ENCODE measurements at regions not wholly inside any gene's neighbourhood (a gene's known extent, or its start where the extent isn't known, plus 50 kb on each side); places are given as distances from the start of the nearest gene placed in this dataset.
"Not testable (repeated sequence)": the region's sequence is repeated elsewhere in the genome, so short reads cannot be mapped to it uniquely, and the experiment has no call there.

- H3K4me3 ChIP-seq (ENCODE audit: low read length, poor library complexity, severe bottlenecking) = no peak overlapping the region
- no peak for TF ChIP-seq EZH2phosphoT487 (IDR thresholded peaks at IDR 0.05; ENCODE audit: borderline replicate concordance)
- TF ChIP-seq CTCF (conservative IDR thresholded peaks at IDR 0.05; ENCODE audit: low read length) = no peak
- no peaks in the 10 kb centered on the region for H3K4me1 ChIP-seq (ENCODE audit: insufficient read depth, low read length, poor library complexity, severe bottlenecking)
- H3K9me3 ChIP-seq (ENCODE audit: insufficient read depth, low read depth, low read length) = no peaks in the 10 kb centered on the region
- H3F3A ChIP-seq (ENCODE audit: low read depth) = no peaks in the 10 kb centered on the region
- no peak overlapping the region for H3K4me2 ChIP-seq (ENCODE audit: low read depth, low read length, poor library complexity, severe bottlenecking)
- no peaks in the 10 kb centered on the region for H3K79me2 ChIP-seq (ENCODE audit: insufficient read depth, low read length)
- no peaks in the 10 kb centered on the region for H4K20me1 ChIP-seq (ENCODE audit: insufficient read depth, low read length, poor library complexity, severe bottlenecking)
- H2AFZ ChIP-seq (ENCODE audit: low read length) = no peak overlapping the region
- no peaks in the 10 kb centered on the region for H3K9me2 ChIP-seq (replicated peaks; ENCODE audit: low read depth, low read length)
- H3K9ac ChIP-seq (ENCODE audit: low read depth, low read length, poor library complexity, severe bottlenecking) = no peak overlapping the region
- no peaks in the 10 kb centered on the region for H3K27me3 ChIP-seq (ENCODE audit: insufficient read depth, low read length, poor library complexity, severe bottlenecking)
- no peaks in the 10 kb centered on the region for H3K36me3 ChIP-seq (ENCODE audit: insufficient read depth, low read length)
Observed at GRCh38 chr5:100992354-100992753, 89.3 kb upstream of the ST8SIA4 start.

- not testable (repeated sequence) for H3K4me2 ChIP-seq (ENCODE audit: low read depth, low read length, poor library complexity, severe bottlenecking); H3K79me2 ChIP-seq (ENCODE audit: insufficient read depth, low read length); H4K20me1 ChIP-seq (ENCODE audit: insufficient read depth, low read length, poor library complexity, severe bottlenecking); H3K9me2 ChIP-seq (replicated peaks; ENCODE audit: low read depth, low read length); H3K9ac ChIP-seq (ENCODE audit: low read depth, low read length, poor library complexity, severe bottlenecking); H3F3A ChIP-seq (ENCODE audit: low read depth); H3K27me3 ChIP-seq (ENCODE audit: insufficient read depth, low read length, poor library complexity, severe bottlenecking); H3K36me3 ChIP-seq (ENCODE audit: insufficient read depth, low read length); H3K4me1 ChIP-seq (ENCODE audit: insufficient read depth, low read length, poor library complexity, severe bottlenecking); H3K9me3 ChIP-seq (ENCODE audit: insufficient read depth, low read depth, low read length); H2AFZ ChIP-seq (ENCODE audit: low read length); H3K4me3 ChIP-seq (ENCODE audit: low read length, poor library complexity, severe bottlenecking)
Observed at GRCh38 chr5:100983601-100984000, 80.5 kb upstream of the ST8SIA4 start.

- no peaks in the 10 kb centered on the region for H3K9me2 ChIP-seq (replicated peaks; ENCODE audit: low read depth, low read length)
- no peaks in the 10 kb centered on the region for H3F3A ChIP-seq (ENCODE audit: low read depth)
- no peaks in the 10 kb centered on the region for H3K79me2 ChIP-seq (ENCODE audit: insufficient read depth, low read length)
- H3K4me2 ChIP-seq (ENCODE audit: low read depth, low read length, poor library complexity, severe bottlenecking) = no peak overlapping the region
- H4K20me1 ChIP-seq (ENCODE audit: insufficient read depth, low read length, poor library complexity, severe bottlenecking) = no peaks in the 10 kb centered on the region
- H3K4me1 ChIP-seq (ENCODE audit: insufficient read depth, low read length, poor library complexity, severe bottlenecking) = no peaks in the 10 kb centered on the region
- H3K4me3 ChIP-seq (ENCODE audit: low read length, poor library complexity, severe bottlenecking) = no peak overlapping the region
- no peaks in the 10 kb centered on the region for H3K9me3 ChIP-seq (ENCODE audit: insufficient read depth, low read depth, low read length)
- TF ChIP-seq EZH2phosphoT487 (IDR thresholded peaks at IDR 0.05; ENCODE audit: borderline replicate concordance) = no peak
- TF ChIP-seq CTCF (conservative IDR thresholded peaks at IDR 0.05; ENCODE audit: low read length) = no peak
- no peak overlapping the region for H2AFZ ChIP-seq (ENCODE audit: low read length)
- H3K9ac ChIP-seq (ENCODE audit: low read depth, low read length, poor library complexity, severe bottlenecking) = no peak overlapping the region
- H3K36me3 ChIP-seq (ENCODE audit: insufficient read depth, low read length) = no peaks in the 10 kb centered on the region
- H3K27me3 ChIP-seq (ENCODE audit: insufficient read depth, low read length, poor library complexity, severe bottlenecking) = no peaks in the 10 kb centered on the region
Observed at GRCh38 chr5:100974082-100974481, 71.0 kb upstream of the ST8SIA4 start.

GRCh38 chr5:100970646-100971255, 67.7 kb upstream of the ST8SIA4 start:
- H3K4me1 ChIP-seq (ENCODE audit: insufficient read depth, low read length, poor library complexity, severe bottlenecking) = no peaks in the 10 kb centered on the region
- no peaks in the 10 kb centered on the region for H3K79me2 ChIP-seq (ENCODE audit: insufficient read depth, low read length)
- TF ChIP-seq EZH2phosphoT487 (IDR thresholded peaks at IDR 0.05; ENCODE audit: borderline replicate concordance) (no peak), CTCF (conservative IDR thresholded peaks at IDR 0.05; ENCODE audit: low read length) (no peak)
- H3K9me3 ChIP-seq (ENCODE audit: insufficient read depth, low read depth, low read length) = no peaks in the 10 kb centered on the region
- no peak overlapping the region for H3K4me2 ChIP-seq (ENCODE audit: low read depth, low read length, poor library complexity, severe bottlenecking)
- H3K4me3 ChIP-seq (ENCODE audit: low read length, poor library complexity, severe bottlenecking) = no peak overlapping the region
- H3K9me2 ChIP-seq (replicated peaks; ENCODE audit: low read depth, low read length) = no peaks in the 10 kb centered on the region
- no peak overlapping the region for H3K9ac ChIP-seq (ENCODE audit: low read depth, low read length, poor library complexity, severe bottlenecking)
- no peaks in the 10 kb centered on the region for H4K20me1 ChIP-seq (ENCODE audit: insufficient read depth, low read length, poor library complexity, severe bottlenecking)
- no peaks in the 10 kb centered on the region for H3F3A ChIP-seq (ENCODE audit: low read depth)
- no peak overlapping the region for H2AFZ ChIP-seq (ENCODE audit: low read length)
- H3K27me3 ChIP-seq (ENCODE audit: insufficient read depth, low read length, poor library complexity, severe bottlenecking) = no peaks in the 10 kb centered on the region
- no peaks in the 10 kb centered on the region for H3K36me3 ChIP-seq (ENCODE audit: insufficient read depth, low read length)
